ENCODE measurements at regions not wholly inside any gene's neighbourhood (a gene's known extent, or its start where the extent isn't known, plus 50 kb on each side); places are given as distances from the start of the nearest gene placed in this dataset.

- H3K4me3 ChIP-seq (replicated peaks in 1 of 4; ENCODE audit: control extremely low read depth in 1 of 4, insufficient read depth in 1 of 4, low read depth in 3 of 4, low read length in 4 of 4) = no peak overlapping the region
- no peaks in the 10 kb centered on the region for H3K4me1 ChIP-seq (ENCODE audit: control insufficient read depth, extremely low read depth, insufficient read depth, low read length)
- no peak for DNase-seq (ENCODE audit: low read depth in 2 of 2)
- H3K9ac ChIP-seq (ENCODE audit: insufficient read depth, low read length) = no peak overlapping the region
- H4K20me1 ChIP-seq (ENCODE audit: control insufficient read depth, extremely low read depth, insufficient read depth, low read length) = no peaks in the 10 kb centered on the region
- no peak overlapping the region for H3K27ac ChIP-seq (ENCODE audit: insufficient read depth, low read length)
- H3K9me3 ChIP-seq (ENCODE audit: control insufficient read depth, insufficient read depth, low read depth, low read length) = no peaks in the 10 kb centered on the region
- no peaks in the 10 kb centered on the region for H3K36me3 ChIP-seq (ENCODE audit: control insufficient read depth, insufficient read depth, low read length)
- H2AFZ ChIP-seq (ENCODE audit: low read length) = no peak overlapping the region
- no peak for TF ChIP-seq EZH2 (IDR thresholded peaks at IDR 0.05; ENCODE audit: low read length, missing control alignments)
- TF ChIP-seq, protein P1, sequence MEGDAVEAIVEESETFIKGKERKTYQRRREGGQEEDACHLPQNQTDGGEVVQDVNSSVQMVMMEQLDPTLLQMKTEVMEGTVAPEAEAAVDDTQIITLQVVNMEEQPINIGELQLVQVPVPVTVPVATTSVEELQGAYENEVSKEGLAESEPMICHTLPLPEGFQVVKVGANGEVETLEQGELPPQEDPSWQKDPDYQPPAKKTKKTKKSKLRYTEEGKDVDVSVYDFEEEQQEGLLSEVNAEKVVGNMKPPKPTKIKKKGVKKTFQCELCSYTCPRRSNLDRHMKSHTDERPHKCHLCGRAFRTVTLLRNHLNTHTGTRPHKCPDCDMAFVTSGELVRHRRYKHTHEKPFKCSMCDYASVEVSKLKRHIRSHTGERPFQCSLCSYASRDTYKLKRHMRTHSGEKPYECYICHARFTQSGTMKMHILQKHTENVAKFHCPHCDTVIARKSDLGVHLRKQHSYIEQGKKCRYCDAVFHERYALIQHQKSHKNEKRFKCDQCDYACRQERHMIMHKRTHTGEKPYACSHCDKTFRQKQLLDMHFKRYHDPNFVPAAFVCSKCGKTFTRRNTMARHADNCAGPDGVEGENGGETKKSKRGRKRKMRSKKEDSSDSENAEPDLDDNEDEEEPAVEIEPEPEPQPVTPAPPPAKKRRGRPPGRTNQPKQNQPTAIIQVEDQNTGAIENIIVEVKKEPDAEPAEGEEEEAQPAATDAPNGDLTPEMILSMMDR (conservative IDR thresholded peaks at IDR 0.05 in 1 of 2, IDR thresholded peaks at IDR 0.05 in 1 of 2; ENCODE audit: low read depth in 1 of 2, low read length in 2 of 2) = no peak
- no peaks in the 10 kb centered on the region for H3K27me3 ChIP-seq (ENCODE audit: control insufficient read depth, insufficient read depth, low read length)
- H3K4me2 ChIP-seq (ENCODE audit: extremely low read depth, insufficient read depth, low read length) = no peak overlapping the region
- no peaks in the 10 kb centered on the region for H3K79me2 ChIP-seq (ENCODE audit: control insufficient read depth, insufficient read depth, low read length)
Observed at GRCh38 chr9:102768002-102768401, 227.1 kb upstream of the CYLC2 start.

GRCh38 chr9:102767076-102767475 lies 228.1 kb upstream of the CYLC2 start:
- Histone ChIP-seq H3K9ac (ENCODE audit: insufficient read depth, low read length) (no peak overlapping the region), H2AFZ (ENCODE audit: low read length) (no peak overlapping the region), H3K27me3 (ENCODE audit: control insufficient read depth, insufficient read depth, low read length) (no peaks in the 10 kb centered on the region), H3K36me3 (ENCODE audit: control insufficient read depth, insufficient read depth, low read length) (no peaks in the 10 kb centered on the region), H3K9me3 (ENCODE audit: control insufficient read depth, insufficient read depth, low read depth, low read length) (no peaks in the 10 kb centered on the region), H3K27ac (ENCODE audit: insufficient read depth, low read length) (no peak overlapping the region), H3K4me1 (ENCODE audit: control insufficient read depth, extremely low read depth, insufficient read depth, low read length) (no peaks in the 10 kb centered on the region), H3K4me3 (replicated peaks in 1 of 4; ENCODE audit: control extremely low read depth in 1 of 4, insufficient read depth in 1 of 4, low read depth in 3 of 4, low read length in 4 of 4) (no peak overlapping the region), H3K4me2 (ENCODE audit: extremely low read depth, insufficient read depth, low read length) (no peak overlapping the region), H4K20me1 (ENCODE audit: control insufficient read depth, extremely low read depth, insufficient read depth, low read length) (no peaks in the 10 kb centered on the region), H3K79me2 (ENCODE audit: control insufficient read depth, insufficient read depth, low read length) (no peaks in the 10 kb centered on the region)
- TF ChIP-seq, protein P1 (conservative IDR thresholded peaks at IDR 0.05 in 1 of 2, IDR thresholded peaks at IDR 0.05 in 1 of 2; ENCODE audit: low read depth in 1 of 2, low read length in 2 of 2) = no peak
- TF ChIP-seq EZH2 (IDR thresholded peaks at IDR 0.05; ENCODE audit: low read length, missing control alignments) = no peak
- no peak for DNase-seq (ENCODE audit: low read depth in 2 of 2)

DNA sequence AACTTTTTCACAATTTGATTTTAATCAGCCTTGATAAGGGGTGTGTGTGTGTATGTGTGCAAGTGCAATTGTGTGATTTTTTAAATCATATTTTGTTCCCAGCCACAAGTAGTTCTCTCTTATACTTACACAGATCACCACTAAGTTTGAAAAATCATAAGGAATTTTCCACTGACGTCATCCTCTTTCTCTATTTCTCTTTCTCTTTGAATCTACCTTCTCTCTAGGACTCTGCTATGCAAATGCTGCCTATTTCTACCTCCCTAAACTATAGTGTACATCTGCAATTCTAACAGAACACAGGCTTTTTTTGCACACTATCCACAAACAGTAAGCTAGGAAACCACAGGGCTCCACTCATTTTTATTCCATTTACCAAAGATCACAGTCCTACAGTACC lies 254.6 kb upstream of the CYLC2 start:
- no peaks in the 10 kb centered on the region for H3K36me3 ChIP-seq (ENCODE audit: control insufficient read depth, insufficient read depth, low read length)

More for the DNA sequence above, 254.6 kb upstream of the CYLC2 start:
- H2AFZ ChIP-seq (ENCODE audit: low read length) = no peak overlapping the region
- H3K4me2 ChIP-seq (ENCODE audit: extremely low read depth, insufficient read depth, low read length) = no peak overlapping the region
- no peaks in the 10 kb centered on the region for H4K20me1 ChIP-seq (ENCODE audit: control insufficient read depth, extremely low read depth, insufficient read depth, low read length)
- no peaks in the 10 kb centered on the region for H3K27me3 ChIP-seq (ENCODE audit: control insufficient read depth, insufficient read depth, low read length)
- H3K9me3 ChIP-seq (ENCODE audit: control insufficient read depth, insufficient read depth, low read depth, low read length) = no peaks in the 10 kb centered on the region
- TF ChIP-seq, protein P1 (conservative IDR thresholded peaks at IDR 0.05 in 1 of 2, IDR thresholded peaks at IDR 0.05 in 1 of 2; ENCODE audit: low read depth in 1 of 2, low read length in 2 of 2) = no peak
- TF ChIP-seq EZH2 (IDR thresholded peaks at IDR 0.05; ENCODE audit: low read length, missing control alignments) = no peak
- no peak overlapping the region for H3K4me3 ChIP-seq (replicated peaks in 1 of 4; ENCODE audit: control extremely low read depth in 1 of 4, insufficient read depth in 1 of 4, low read depth in 3 of 4, low read length in 4 of 4)
- no peaks in the 10 kb centered on the region for H3K4me1 ChIP-seq (ENCODE audit: control insufficient read depth, extremely low read depth, insufficient read depth, low read length)
- no peak overlapping the region for H3K9ac ChIP-seq (ENCODE audit: insufficient read depth, low read length)
- H3K79me2 ChIP-seq (ENCODE audit: control insufficient read depth, insufficient read depth, low read length) = no peaks in the 10 kb centered on the region
- no peak for DNase-seq (ENCODE audit: low read depth in 2 of 2)
- H3K27ac ChIP-seq (ENCODE audit: insufficient read depth, low read length) = no peak overlapping the region

All from fibroblast of lung (primary cell).